HEK293 (cell line): ENCODE measurements at regions not wholly inside any gene's neighbourhood (a gene's known extent, or its start where the extent isn't known, plus 50 kb on each side); places are given as distances from the start of the nearest gene placed in this dataset.

Experiments
- CTCF ChIA-PET: fragments of 350-600 bp; formaldehyde crosslinking; extraction: SDS; loops from one replicate; lab custom pipeline; 2021; ENCODE audit warnings: antibody characterized with exemption; lab: Yijun Ruan, JAX
- POLR2A ChIA-PET: fragments of 300-600 bp; formaldehyde crosslinking; extraction: SDS; loops from one replicate; lab custom pipeline; 2020; ENCODE audit warnings: antibody characterized with exemption, inconsistent platforms; lab: Yijun Ruan, JAX
- H3K27ac ChIP-seq: fragments of 200-500 bp; sonication (Bioruptor generic); 2 replicates; pipeline ENCODE4 v1.5.1; 2014; ENCODE audit warnings: low read depth, low read length, control low read depth, inconsistent platforms; ENCODE audit errors: extremely low read depth
- H3K36me3 ChIP-seq, 2 experiments: fragments of 200-500 bp in 1 of 2; sonication (Bioruptor generic) in 1 of 2; 1 replicate in 1 of 2; 2 replicates in 1 of 2; pipeline ENCODE4 v1.5.1; 2014 to 2017; ENCODE audit warnings: inconsistent platforms in 2 of 2, low read length in 2 of 2; ENCODE audit not compliant: control insufficient read depth in 2 of 2, insufficient read depth in 1 of 2
- H3K4me1 ChIP-seq: fragments of 200-500 bp; sonication (Bioruptor generic); 2 replicates; pipeline ENCODE4 v1.5.1; 2014; ENCODE audit warnings: mild to moderate bottlenecking, low read length, inconsistent platforms; ENCODE audit not compliant: control insufficient read depth, insufficient read depth
- H3K4me3 ChIP-seq: 2 replicates; pipeline ENCODE4 v1.5.1; 2011; ENCODE audit warnings: low read depth, mild to moderate bottlenecking, control low read depth, low read length, moderate library complexity
- H3K9me3 ChIP-seq: fragments of 200-500 bp; sonication (Bioruptor generic); 2 replicates; pipeline ENCODE4 v1.5.1; 2014; ENCODE audit warnings: low read depth, low read length, inconsistent platforms; ENCODE audit not compliant: control insufficient read depth, insufficient read depth
- EGR2 ChIP-seq: fragments of 450-650 bp; formaldehyde crosslinking; IDR thresholded peaks from 2 replicates; pipeline ENCODE4 v1.5.1; 2016; ENCODE audit warnings: low read depth, missing biosample characterization, missing genetic modification characterization
- GLIS1 ChIP-seq: fragments of 450-650 bp; formaldehyde crosslinking; IDR thresholded peaks from 2 replicates; pipeline ENCODE4 v1.5.1; 2016; ENCODE audit warnings: missing biosample characterization, missing genetic modification characterization
- SCRT2 ChIP-seq: fragments of 450-650 bp; formaldehyde crosslinking; IDR thresholded peaks from 2 replicates; pipeline ENCODE4 v1.5.1; 2016; ENCODE audit warnings: missing biosample characterization, missing genetic modification characterization
- SP7 ChIP-seq: fragments of 450-650 bp; formaldehyde crosslinking; IDR thresholded peaks from 2 replicates; pipeline ENCODE4 v1.5.1; 2016; ENCODE audit warnings: missing biosample characterization, missing genetic modification characterization
- ZBTB20 ChIP-seq: fragments of 450-650 bp; formaldehyde crosslinking; IDR thresholded peaks from 2 replicates; pipeline ENCODE4 v1.5.1; 2016; ENCODE audit warnings: missing biosample characterization, missing genetic modification characterization
- ZFP37 ChIP-seq: fragments of 450-650 bp; formaldehyde crosslinking; IDR thresholded peaks from 2 replicates; pipeline ENCODE4 v1.5.1; 2016; ENCODE audit warnings: missing biosample characterization, missing genetic modification characterization
- ZNF133 ChIP-seq: fragments of 450-650 bp; formaldehyde crosslinking; IDR thresholded peaks from 2 replicates; pipeline ENCODE4 v1.5.1; 2016; ENCODE audit warnings: missing biosample characterization, missing genetic modification characterization
- ZNF404 ChIP-seq: fragments of 450-650 bp; formaldehyde crosslinking; IDR thresholded peaks from 2 replicates; pipeline ENCODE4 v1.5.1; 2017; ENCODE audit warnings: missing biosample characterization, missing genetic modification characterization
- ZNF560 ChIP-seq: fragments of 450-650 bp; formaldehyde crosslinking; IDR thresholded peaks from 2 replicates; pipeline ENCODE4 v1.5.1; 2017; ENCODE audit warnings: missing biosample characterization, missing genetic modification characterization, borderline replicate concordance
- ZNF626 ChIP-seq: fragments of 450-650 bp; sonication (Bioruptor Pico); formaldehyde crosslinking; IDR thresholded peaks from 2 replicates; pipeline ENCODE4 v1.5.1; 2018; ENCODE audit warnings: missing biosample characterization, missing genetic modification characterization, inconsistent platforms
- ZNF768 ChIP-seq: fragments of 450-650 bp; formaldehyde crosslinking; IDR thresholded peaks from 2 replicates; pipeline ENCODE4 v1.5.1; 2018; ENCODE audit warnings: missing biosample characterization, mild to moderate bottlenecking, missing genetic modification characterization
- ZXDB ChIP-seq: fragments of 450-650 bp; formaldehyde crosslinking; IDR thresholded peaks from 2 replicates; pipeline ENCODE4 v1.5.1; 2016; ENCODE audit warnings: missing biosample characterization, missing genetic modification characterization
- TF ChIP-seq, protein P1 (sequence below): fragments of 450-650 bp; formaldehyde crosslinking; IDR thresholded peaks from 2 replicates; pipeline ENCODE4 v1.5.1; 2016; ENCODE audit warnings: missing biosample characterization, missing genetic modification characterization
- TF ChIP-seq, protein P2 (sequence below): fragments of 450-650 bp; formaldehyde crosslinking; IDR thresholded peaks from 2 replicates; pipeline ENCODE4 v1.5.1; 2017; ENCODE audit warnings: missing biosample characterization, mild to moderate bottlenecking, missing genetic modification characterization, moderate library complexity
- TF ChIP-seq, protein P3 (sequence below): fragments of 450-650 bp; formaldehyde crosslinking; IDR thresholded peaks from 2 replicates; pipeline ENCODE4 v1.5.1; 2016; ENCODE audit warnings: missing biosample characterization, missing genetic modification characterization
- TF ChIP-seq, protein P4 (sequence below): fragments of 450-650 bp; formaldehyde crosslinking; IDR thresholded peaks from 2 replicates; pipeline ENCODE4 v1.5.1; 2016; ENCODE audit warnings: missing biosample characterization, missing genetic modification characterization
- TF ChIP-seq, protein P5 (sequence below): fragments of 450-650 bp; formaldehyde crosslinking; IDR thresholded peaks from 2 replicates; pipeline ENCODE4 v1.5.1; 2016; ENCODE audit warnings: missing biosample characterization, missing genetic modification characterization

DNA sequence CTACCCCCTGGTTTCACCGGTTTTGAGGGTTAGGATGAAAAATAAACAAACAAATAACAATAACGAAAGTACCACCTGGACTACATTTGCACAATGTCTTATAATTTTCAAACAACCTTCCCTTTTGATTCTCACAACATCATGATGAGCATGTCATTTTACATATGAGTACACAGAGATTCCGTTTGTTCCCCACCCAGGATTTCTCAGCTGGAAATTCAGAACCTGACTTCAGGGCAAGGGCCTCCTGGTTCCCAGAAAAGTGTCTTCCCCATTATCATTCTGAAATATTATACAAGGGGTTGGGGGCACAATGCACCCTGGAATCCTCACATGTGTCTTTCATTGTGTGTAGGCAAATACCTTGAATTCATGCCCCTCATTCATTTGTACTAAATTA is 135.8 kb upstream of the NOCT start:
- no peaks in the 10 kb centered on the region for H3K4me1 ChIP-seq
- H3K27ac ChIP-seq, result no peak overlapping the region
- CTCF ChIA-PET, result no interaction called here
- TF ChIP-seq, protein P1, sequence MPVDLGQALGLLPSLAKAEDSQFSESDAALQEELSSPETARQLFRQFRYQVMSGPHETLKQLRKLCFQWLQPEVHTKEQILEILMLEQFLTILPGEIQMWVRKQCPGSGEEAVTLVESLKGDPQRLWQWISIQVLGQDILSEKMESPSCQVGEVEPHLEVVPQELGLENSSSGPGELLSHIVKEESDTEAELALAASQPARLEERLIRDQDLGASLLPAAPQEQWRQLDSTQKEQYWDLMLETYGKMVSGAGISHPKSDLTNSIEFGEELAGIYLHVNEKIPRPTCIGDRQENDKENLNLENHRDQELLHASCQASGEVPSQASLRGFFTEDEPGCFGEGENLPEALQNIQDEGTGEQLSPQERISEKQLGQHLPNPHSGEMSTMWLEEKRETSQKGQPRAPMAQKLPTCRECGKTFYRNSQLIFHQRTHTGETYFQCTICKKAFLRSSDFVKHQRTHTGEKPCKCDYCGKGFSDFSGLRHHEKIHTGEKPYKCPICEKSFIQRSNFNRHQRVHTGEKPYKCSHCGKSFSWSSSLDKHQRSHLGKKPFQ (tag by site-specific recombination), result no peak
- TF ChIP-seq, protein P2, sequence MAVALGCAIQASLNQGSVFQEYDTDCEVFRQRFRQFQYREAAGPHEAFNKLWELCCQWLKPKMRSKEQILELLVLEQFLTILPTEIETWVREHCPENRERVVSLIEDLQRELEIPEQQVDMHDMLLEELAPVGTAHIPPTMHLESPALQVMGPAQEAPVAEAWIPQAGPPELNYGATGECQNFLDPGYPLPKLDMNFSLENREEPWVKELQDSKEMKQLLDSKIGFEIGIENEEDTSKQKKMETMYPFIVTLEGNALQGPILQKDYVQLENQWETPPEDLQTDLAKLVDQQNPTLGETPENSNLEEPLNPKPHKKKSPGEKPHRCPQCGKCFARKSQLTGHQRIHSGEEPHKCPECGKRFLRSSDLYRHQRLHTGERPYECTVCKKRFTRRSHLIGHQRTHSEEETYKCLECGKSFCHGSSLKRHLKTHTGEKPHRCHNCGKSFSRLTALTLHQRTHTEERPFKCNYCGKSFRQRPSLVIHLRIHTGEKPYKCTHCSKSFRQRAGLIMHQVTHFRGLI, result no peak
- no peak for TF ChIP-seq ZNF404
- TF ChIP-seq ZXDB (tag by site-specific recombination), result no peak
- no peak for TF ChIP-seq ZFP37 (tag by site-specific recombination)
- TF ChIP-seq, protein P3, sequence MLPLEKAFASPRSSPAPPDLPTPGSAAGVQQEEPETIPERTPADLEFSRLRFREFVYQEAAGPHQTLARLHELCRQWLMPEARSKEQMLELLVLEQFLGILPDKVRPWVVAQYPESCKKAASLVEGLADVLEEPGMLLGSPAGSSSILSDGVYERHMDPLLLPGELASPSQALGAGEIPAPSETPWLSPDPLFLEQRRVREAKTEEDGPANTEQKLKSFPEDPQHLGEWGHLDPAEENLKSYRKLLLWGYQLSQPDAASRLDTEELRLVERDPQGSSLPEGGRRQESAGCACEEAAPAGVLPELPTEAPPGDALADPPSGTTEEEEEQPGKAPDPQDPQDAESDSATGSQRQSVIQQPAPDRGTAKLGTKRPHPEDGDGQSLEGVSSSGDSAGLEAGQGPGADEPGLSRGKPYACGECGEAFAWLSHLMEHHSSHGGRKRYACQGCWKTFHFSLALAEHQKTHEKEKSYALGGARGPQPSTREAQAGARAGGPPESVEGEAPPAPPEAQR (tag by site-specific recombination), result no peak
- no peak for TF ChIP-seq ZNF768 (tag by site-specific recombination)
- no peak for TF ChIP-seq ZBTB20
- TF ChIP-seq EGR2 (tag by site-specific recombination), result no peak
- TF ChIP-seq, protein P4, sequence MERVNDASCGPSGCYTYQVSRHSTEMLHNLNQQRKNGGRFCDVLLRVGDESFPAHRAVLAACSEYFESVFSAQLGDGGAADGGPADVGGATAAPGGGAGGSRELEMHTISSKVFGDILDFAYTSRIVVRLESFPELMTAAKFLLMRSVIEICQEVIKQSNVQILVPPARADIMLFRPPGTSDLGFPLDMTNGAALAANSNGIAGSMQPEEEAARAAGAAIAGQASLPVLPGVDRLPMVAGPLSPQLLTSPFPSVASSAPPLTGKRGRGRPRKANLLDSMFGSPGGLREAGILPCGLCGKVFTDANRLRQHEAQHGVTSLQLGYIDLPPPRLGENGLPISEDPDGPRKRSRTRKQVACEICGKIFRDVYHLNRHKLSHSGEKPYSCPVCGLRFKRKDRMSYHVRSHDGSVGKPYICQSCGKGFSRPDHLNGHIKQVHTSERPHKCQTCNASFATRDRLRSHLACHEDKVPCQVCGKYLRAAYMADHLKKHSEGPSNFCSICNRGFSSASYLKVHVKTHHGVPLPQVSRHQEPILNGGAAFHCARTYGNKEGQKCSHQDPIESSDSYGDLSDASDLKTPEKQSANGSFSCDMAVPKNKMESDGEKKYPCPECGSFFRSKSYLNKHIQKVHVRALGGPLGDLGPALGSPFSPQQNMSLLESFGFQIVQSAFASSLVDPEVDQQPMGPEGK (tag by site-specific recombination), result no peak
- TF ChIP-seq SCRT2 (tag by site-specific recombination), result no peak
- H3K9me3 ChIP-seq, result no peaks in the 10 kb centered on the region
- no peaks in the 10 kb centered on the region for H3K36me3 ChIP-seq
- POLR2A ChIA-PET, result no interaction called here
- no peak overlapping the region for H3K4me3 ChIP-seq

DNA sequence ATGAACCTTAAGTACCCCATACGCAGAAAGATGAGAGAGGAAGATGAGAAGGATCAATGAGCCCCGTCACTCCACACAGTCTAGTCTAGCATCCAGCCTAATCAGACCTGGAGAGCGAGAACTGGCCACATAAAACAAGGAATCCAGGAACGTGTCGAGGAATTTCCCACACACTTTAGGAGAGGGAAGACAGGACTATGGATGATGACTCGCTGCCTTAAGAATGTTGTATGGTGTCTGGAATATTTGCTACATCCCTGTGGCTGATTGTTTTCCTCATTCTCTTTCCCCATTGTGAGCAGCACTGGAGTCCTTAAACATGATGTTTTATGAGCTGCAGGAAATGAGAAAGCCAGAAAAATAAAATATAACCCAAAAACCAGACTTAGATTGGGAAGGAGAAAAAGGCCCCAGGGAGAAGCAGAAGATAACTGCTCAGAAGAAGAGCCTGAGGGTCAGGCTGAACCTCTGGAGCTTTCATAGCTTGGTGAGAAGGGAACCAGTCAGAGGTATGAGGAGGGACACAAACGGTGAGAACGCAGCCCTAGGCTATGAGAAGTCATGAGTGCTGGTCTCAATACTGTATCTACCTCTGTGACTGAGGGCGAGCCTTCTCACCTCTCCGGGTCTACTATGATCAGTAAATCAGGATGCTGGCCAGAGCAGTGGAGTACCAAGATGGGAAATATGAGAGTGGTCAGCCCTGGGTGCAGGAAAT is 139.5 kb upstream of the NOCT start:
- ChIA-PET CTCF (interaction anchor here (0.6 to 1.0 kb wide), 2 partner anchors 43 to 631 kb away, joined by 3 to 4 read pairs; no protein-coding TSS in a partner anchor), POLR2A (interaction anchor here (0.6 kb wide), 1 partner anchor 814 kb away, joined by 3 read pairs; no protein-coding TSS in a partner anchor)
- Histone ChIP-seq H3K9me3 (no peaks in the 10 kb centered on the region), H3K4me3 (no peak overlapping the region), H3K4me1 (no peaks in the 10 kb centered on the region), H3K36me3 (no peaks in the 10 kb centered on the region), H3K27ac (no peak overlapping the region)
- no peak for TF ChIP-seq GLIS1 (tag by site-specific recombination)
- no peak for TF ChIP-seq ZNF133 (tag by site-specific recombination)
- TF ChIP-seq, protein P5, sequence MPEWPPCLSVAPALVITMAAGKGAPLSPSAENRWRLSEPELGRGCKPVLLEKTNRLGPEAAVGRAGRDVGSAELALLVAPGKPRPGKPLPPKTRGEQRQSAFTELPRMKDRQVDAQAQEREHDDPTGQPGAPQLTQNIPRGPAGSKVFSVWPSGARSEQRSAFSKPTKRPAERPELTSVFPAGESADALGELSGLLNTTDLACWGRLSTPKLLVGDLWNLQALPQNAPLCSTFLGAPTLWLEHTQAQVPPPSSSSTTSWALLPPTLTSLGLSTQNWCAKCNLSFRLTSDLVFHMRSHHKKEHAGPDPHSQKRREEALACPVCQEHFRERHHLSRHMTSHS (tag by site-specific recombination), result no peak
- no peak for TF ChIP-seq SP7 (tag by site-specific recombination)
- no peak for TF ChIP-seq ZNF626 (tag by site-specific recombination)
- TF ChIP-seq ZNF560 (tag by site-specific recombination), result no peak
